PC-3 (cell line): ENCODE measurements at regions not wholly inside any gene's neighbourhood (a gene's known extent, or its start where the extent isn't known, plus 50 kb on each side); places are given as distances from the start of the nearest gene placed in this dataset.

Experiments used
- ATAC-seq: fragments of 200-7000 bp; cut with Tn5 transposase; 2 replicates; pipeline ENCODE4 v1.9.1; 2020; ENCODE audit warnings: mild to moderate bottlenecking, moderate library complexity
- BruUV-seq: library from RNA; stranded (reverse); fragments of 400-500 nt; replicated peaks from 2 replicates; lab custom pipeline; 2021; lab: Mats Ljungman, UMichigan
- CTCF ChIA-PET: fragments of 300-600 bp; sonication (Branson Sonifier 250); formaldehyde crosslinking; loops from one replicate; lab custom pipeline; 2022; ENCODE audit warnings: antibody characterized with exemption; lab: Charles Lee
- POLR2A ChIA-PET: fragments of 300-600 bp; sonication (Branson Sonifier 250); formaldehyde crosslinking; loops from one replicate; lab custom pipeline; 2022; ENCODE audit warnings: antibody characterized with exemption; ENCODE audit not compliant: unreplicated experiment; lab: Charles Lee
- DNase-seq: peaks from one replicate; pipeline ENCODE4 v3.0.0-alpha.2; 2015
- H2AFZ ChIP-seq: fragments of 300-600 bp; sonication (generic); 2 replicates; pipeline ENCODE4 v1.6.0; 2016; ENCODE audit warnings: antibody characterized with exemption, low read length
- H3F3A ChIP-seq: fragments of 300-600 bp; sonication (generic); one replicate; pipeline ENCODE4 v1.6.0; 2017; ENCODE audit warnings: antibody characterized with exemption, low read length, control low read depth, mild to moderate bottlenecking; ENCODE audit not compliant: unreplicated experiment
- H3K27ac ChIP-seq: fragments of 300-600 bp; sonication (generic); 2 replicates; pipeline ENCODE4 v1.5.1; 2016; ENCODE audit warnings: mild to moderate bottlenecking, low read length
- H3K27me3 ChIP-seq: fragments of 300-600 bp; sonication (generic); 2 replicates; pipeline ENCODE4 v1.6.1; 2016; ENCODE audit warnings: low read length, mixed read lengths
- H3K36me3 ChIP-seq: fragments of 300-600 bp; sonication (generic); 2 replicates; pipeline ENCODE4 v1.6.1; 2016; ENCODE audit warnings: low read depth, mixed run types, low read length, mixed read lengths
- H3K4me1 ChIP-seq: fragments of 300-600 bp; sonication (generic); 2 replicates; pipeline ENCODE4 v1.5.1; 2016; ENCODE audit warnings: low read length; ENCODE audit not compliant: insufficient read depth
- H3K4me2 ChIP-seq: fragments of 300-600 bp; sonication (generic); 2 replicates; pipeline ENCODE4 v1.6.0; 2016; ENCODE audit warnings: low read length
- H3K4me3 ChIP-seq: fragments of 300-600 bp; sonication (generic); 2 replicates; pipeline ENCODE4 v1.5.1; 2016; ENCODE audit warnings: mild to moderate bottlenecking, low read length, mixed read lengths
- H3K79me2 ChIP-seq: fragments of 300-600 bp; sonication (generic); 2 replicates; pipeline ENCODE4 v1.6.1; 2017; ENCODE audit warnings: low read length, mixed read lengths
- H3K9ac ChIP-seq: fragments of 300-600 bp; sonication (generic); 2 replicates; pipeline ENCODE4 v1.6.0; 2016; ENCODE audit warnings: mild to moderate bottlenecking, low read length
- H3K9me2 ChIP-seq: fragments of 300-600 bp; sonication (generic); replicated peaks from 2 replicates; pipeline ENCODE4 v1.6.1; 2016; ENCODE audit warnings: mixed run types, low read length, mixed read lengths
- H3K9me3 ChIP-seq: fragments of 300-600 bp; sonication (generic); 2 replicates; pipeline ENCODE4 v1.6.1; 2016; ENCODE audit warnings: low read length, mixed read lengths
- H4K20me1 ChIP-seq: fragments of 300-600 bp; sonication (generic); 2 replicates; pipeline ENCODE4 v1.6.1; 2016; ENCODE audit warnings: low read length, mixed read lengths
- CTCF ChIP-seq: fragments of 300-600 bp; sonication (generic); conservative IDR thresholded peaks from 2 replicates; pipeline ENCODE4 v1.5.1; 2017; ENCODE audit warnings: antibody characterized with exemption, low read depth, mild to moderate bottlenecking, low read length
- EZH2 ChIP-seq: fragments of 300-600 bp; sonication (generic); IDR thresholded peaks from one replicate; pipeline ENCODE4 v1.6.1; 2017; ENCODE audit warnings: antibody characterized with exemption, mild to moderate bottlenecking, low read length; ENCODE audit not compliant: unreplicated experiment
- EZH2phosphoT487 ChIP-seq: fragments of 300-600 bp; sonication (generic); IDR thresholded peaks from 2 replicates; pipeline ENCODE4 v1.6.1; 2018; ENCODE audit warnings: mild to moderate bottlenecking, antibody characterized with exemption, low read length, borderline replicate concordance
- intact Hi-C: fragments of 100-400 bp; cut with micrococcal nuclease; formaldehyde crosslinking; loops from 2 replicates; pipeline ENCODE4 v1.9.0; 2023

DNA sequence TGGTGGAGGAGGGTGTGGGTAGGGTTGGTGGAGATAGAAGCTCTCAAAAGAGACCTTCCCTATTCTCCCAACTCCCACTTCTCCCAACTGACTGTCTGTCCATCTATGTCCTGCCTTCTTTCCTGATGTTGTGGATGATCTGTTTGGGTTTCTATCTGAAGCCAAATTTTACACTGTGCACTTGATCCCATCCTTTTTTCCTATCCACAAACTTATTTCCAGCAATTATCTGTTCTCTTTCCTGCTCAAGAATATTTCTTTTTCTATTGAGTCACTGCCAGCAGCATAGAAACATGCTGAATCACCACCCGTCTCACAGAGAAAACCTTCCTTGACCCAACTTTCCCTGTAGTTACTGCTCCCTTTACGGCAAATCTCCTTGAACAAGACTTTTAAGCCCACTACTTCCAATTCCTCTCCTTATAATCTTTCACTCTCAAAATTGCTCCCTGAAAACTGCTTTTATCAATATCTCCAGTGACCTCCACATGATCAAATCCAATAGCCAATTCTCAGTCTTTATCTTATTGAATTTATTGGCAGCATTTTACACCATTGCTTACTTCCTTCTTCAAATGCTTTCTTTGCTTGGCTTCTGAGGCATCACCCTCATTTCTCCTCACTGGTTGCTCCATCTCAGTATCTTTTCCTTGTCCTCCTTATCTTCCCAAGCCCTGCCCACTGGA lies 141.2 kb upstream of the SLC7A14 start:
- H3K79me2 ChIP-seq = no peaks in the 10 kb centered on the region; the same call in 1 of the 2 replicates
- POLR2A ChIA-PET = interaction anchor here (0.6 kb wide), 1 partner anchor 143 kb away, joined by 5 read pairs; the partner anchor contains the start of gene RPL22L1
- no peaks in the 10 kb centered on the region for H3K9me3 ChIP-seq
- H3K4me1 ChIP-seq = peaks cover 28% of the 10 kb centered on the region
- CTCF ChIA-PET = no interaction called here
- H4K20me1 ChIP-seq = no peaks in the 10 kb centered on the region
- H3K9ac ChIP-seq = peak overlapping the region; percentile 41
- H3K4me3 ChIP-seq = peak overlapping the region; percentile 47
- H3K9me2 ChIP-seq = no peaks in the 10 kb centered on the region
- H3K27ac ChIP-seq = peak overlapping the region; percentile 89
- H3F3A ChIP-seq = no peaks in the 10 kb centered on the region
- peak overlapping the region; percentile 65 for H2AFZ ChIP-seq
- peak; percentile 84 for DNase-seq
- TF ChIP-seq EZH2 (no peak), CTCF (no peak), EZH2phosphoT487 (no peak)
- no peaks in the 10 kb centered on the region for H3K36me3 ChIP-seq
- ATAC-seq = peak; percentile 78
- TSS peak; percentile 94 for BruUV-seq
- H3K4me2 ChIP-seq = peak overlapping the region; percentile 79
- H3K27me3 ChIP-seq = no peaks in the 10 kb centered on the region
- intact Hi-C loops = no loop called here

DNA sequence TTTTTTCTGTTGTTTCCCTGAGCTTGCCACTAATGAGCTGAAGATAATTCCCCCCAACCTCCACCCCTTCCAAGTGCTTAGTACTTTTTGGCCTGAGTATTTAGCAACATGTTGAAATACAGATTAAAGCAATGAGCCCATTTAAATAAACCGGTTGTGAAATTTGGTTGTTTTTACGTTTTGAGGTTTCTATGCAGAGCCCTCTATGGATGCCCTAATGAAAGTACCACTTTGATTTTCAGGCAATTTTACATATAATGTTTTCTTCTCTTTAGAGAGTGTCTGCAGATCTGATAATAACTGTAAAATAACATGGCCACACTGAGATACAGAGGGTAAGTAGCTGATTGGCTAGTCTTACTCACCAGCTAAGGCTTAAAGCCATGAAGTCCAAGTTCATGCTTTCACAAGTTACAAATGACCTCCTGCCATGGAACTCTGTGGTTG lies 139.4 kb upstream of the SLC7A14 start:
- Histone ChIP-seq H3F3A (no peaks in the 10 kb centered on the region), H3K36me3 (no peaks in the 10 kb centered on the region), H3K4me2 (no peak overlapping the region), H3K9ac (no peak overlapping the region), H2AFZ (no peak overlapping the region), H3K27ac (no peak overlapping the region), H3K4me3 (no peak overlapping the region), H4K20me1 (no peaks in the 10 kb centered on the region), H3K9me2 (no peaks in the 10 kb centered on the region), H3K4me1 (peaks cover 28% of the 10 kb centered on the region), H3K27me3 (no peaks in the 10 kb centered on the region), H3K9me3 (no peaks in the 10 kb centered on the region), H3K79me2 (no peaks in the 10 kb centered on the region; the same call in 1 of the 2 replicates)
- CTCF ChIA-PET = no interaction called here
- intact Hi-C loops = no loop called here
- ATAC-seq (no peak), DNase-seq (no peak)
- no TSS peak for BruUV-seq
- POLR2A ChIA-PET = interaction anchor here (0.6 kb wide), 1 partner anchor 40 kb away, joined by 4 read pairs; no protein-coding TSS in a partner anchor
- TF ChIP-seq EZH2 (no peak), CTCF (no peak), EZH2phosphoT487 (no peak)
